Lower lobe of right lung (tissue), 2 donors: ENCODE measurements at regions not wholly inside any gene's neighbourhood (a gene's known extent, or its start where the extent isn't known, plus 50 kb on each side); places are given as distances from the start of the nearest gene placed in this dataset.

ENCODE experiments used
- ATAC-seq, 2 donors: fragments of 200-7000 bp; cut with Tn5 transposase; one replicate each; pipeline ENCODE4 v1.9.1; 2020 to 2022; ENCODE audit warnings: mild to moderate bottlenecking in 2 of 2, moderate library complexity in 2 of 2
- DNase-seq: peaks from one replicate; pipeline ENCODE4 v3.0.0-alpha.2; 2020
- H3K27ac ChIP-seq: fragments of 200-600 bp; one replicate; pipeline ENCODE4 v1.8.0; 2022
- H3K27me3 ChIP-seq: fragments of 200-600 bp; one replicate; pipeline ENCODE4 v1.8.0; 2022; ENCODE audit warnings: low read depth
- H3K36me3 ChIP-seq: fragments of 200-600 bp; one replicate; pipeline ENCODE4 v1.8.0; 2022; ENCODE audit warnings: mild to moderate bottlenecking
- H3K4me1 ChIP-seq: fragments of 200-600 bp; one replicate; pipeline ENCODE4 v1.8.0; 2022
- H3K4me3 ChIP-seq: fragments of 200-600 bp; one replicate; pipeline ENCODE4 v1.8.0; 2022; ENCODE audit warnings: mild to moderate bottlenecking
- H3K9me3 ChIP-seq: fragments of 200-600 bp; one replicate; pipeline ENCODE4 v1.8.0; 2022
- intact Hi-C: fragments of 100-400 bp; cut with DNase I; formaldehyde crosslinking; loops from one replicate; pipeline ENCODE4 v1.11.0; 2022
- TF ChIP-seq, protein P1 (sequence below): fragments of 200-600 bp; IDR thresholded peaks from one replicate; pipeline ENCODE4 v1.8.0; 2022; ENCODE audit warnings: antibody characterized with exemption, mild to moderate bottlenecking
- donor health status: DM: no; HTN: yes; CAD: no; lungs with severe emphysema.

GRCh38 chr16:11428623-11428953 lies 83.3 kb downstream of the RMI2 start:
- intact Hi-C loops: no loop called here
- H3K4me3 ChIP-seq: no peak overlapping the region
- no peaks in the 10 kb centered on the region for H3K4me1 ChIP-seq
- ATAC-seq: no peak
- H3K27ac ChIP-seq: no peak overlapping the region
- no peak for DNase-seq
- H3K36me3 ChIP-seq: no peaks in the 10 kb centered on the region
- H3K9me3 ChIP-seq: no peaks in the 10 kb centered on the region
- TF ChIP-seq, protein P1, sequence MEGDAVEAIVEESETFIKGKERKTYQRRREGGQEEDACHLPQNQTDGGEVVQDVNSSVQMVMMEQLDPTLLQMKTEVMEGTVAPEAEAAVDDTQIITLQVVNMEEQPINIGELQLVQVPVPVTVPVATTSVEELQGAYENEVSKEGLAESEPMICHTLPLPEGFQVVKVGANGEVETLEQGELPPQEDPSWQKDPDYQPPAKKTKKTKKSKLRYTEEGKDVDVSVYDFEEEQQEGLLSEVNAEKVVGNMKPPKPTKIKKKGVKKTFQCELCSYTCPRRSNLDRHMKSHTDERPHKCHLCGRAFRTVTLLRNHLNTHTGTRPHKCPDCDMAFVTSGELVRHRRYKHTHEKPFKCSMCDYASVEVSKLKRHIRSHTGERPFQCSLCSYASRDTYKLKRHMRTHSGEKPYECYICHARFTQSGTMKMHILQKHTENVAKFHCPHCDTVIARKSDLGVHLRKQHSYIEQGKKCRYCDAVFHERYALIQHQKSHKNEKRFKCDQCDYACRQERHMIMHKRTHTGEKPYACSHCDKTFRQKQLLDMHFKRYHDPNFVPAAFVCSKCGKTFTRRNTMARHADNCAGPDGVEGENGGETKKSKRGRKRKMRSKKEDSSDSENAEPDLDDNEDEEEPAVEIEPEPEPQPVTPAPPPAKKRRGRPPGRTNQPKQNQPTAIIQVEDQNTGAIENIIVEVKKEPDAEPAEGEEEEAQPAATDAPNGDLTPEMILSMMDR: no peak
- no peaks in the 10 kb centered on the region for H3K27me3 ChIP-seq

DNA sequence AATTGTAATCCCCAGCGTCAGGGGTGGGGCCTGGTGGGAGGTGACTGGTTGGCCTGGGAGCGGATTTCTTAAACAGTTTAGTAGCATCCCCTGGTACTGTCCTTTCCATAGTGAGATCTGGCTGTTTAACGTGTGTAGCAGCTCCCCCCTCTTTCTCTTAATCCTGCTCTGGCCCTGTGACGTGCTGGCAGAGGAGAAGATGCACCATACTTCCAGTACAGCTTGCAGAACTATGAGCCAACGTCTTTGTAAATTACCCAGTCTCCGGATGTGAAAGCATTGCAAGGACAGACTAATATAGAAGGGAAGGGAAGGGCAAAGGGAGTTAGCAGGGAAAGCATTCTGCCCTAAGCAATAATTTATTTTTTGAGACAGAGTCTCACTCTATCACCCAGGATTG lies 83.9 kb downstream of the RMI2 start:
- intact Hi-C loops: no loop called here
- TF ChIP-seq, protein P1: no peak
- DNase-seq: no peak
- Histone ChIP-seq H3K27ac (no peak overlapping the region), H3K9me3 (no peaks in the 10 kb centered on the region), H3K4me3 (no peak overlapping the region), H3K36me3 (no peaks in the 10 kb centered on the region), H3K27me3 (no peaks in the 10 kb centered on the region), H3K4me1 (no peaks in the 10 kb centered on the region)
- no peak for ATAC-seq

DNA sequence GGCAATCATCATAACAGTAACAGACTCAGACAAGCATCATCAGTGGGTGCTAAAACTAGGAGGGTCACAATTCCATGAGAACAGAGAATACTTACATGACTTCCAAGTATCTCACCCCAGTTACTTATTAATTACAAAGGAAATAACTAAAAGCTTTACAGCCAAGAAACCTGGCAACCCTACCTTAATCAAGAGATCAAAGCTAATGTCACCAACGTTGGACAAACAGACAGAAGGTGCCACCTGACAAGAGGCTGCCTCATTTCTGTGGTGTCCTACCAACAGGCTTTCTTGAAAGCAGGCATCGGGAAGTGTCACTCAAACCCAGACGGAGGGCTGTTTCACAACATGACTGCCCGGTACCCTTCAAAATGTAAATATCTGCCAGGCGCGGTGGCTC lies 84.6 kb downstream of the RMI2 start:
- Histone ChIP-seq H3K9me3 (no peaks in the 10 kb centered on the region), H3K27me3 (no peaks in the 10 kb centered on the region), H3K36me3 (no peaks in the 10 kb centered on the region), H3K27ac (no peak overlapping the region), H3K4me3 (no peak overlapping the region), H3K4me1 (no peaks in the 10 kb centered on the region)
- DNase-seq (no peak), ATAC-seq (peak; percentile 82 to 83)
- intact Hi-C loops: no loop called here
- TF ChIP-seq, protein P1: no peak

GRCh38 chr16:11430601-11431317 lies 85.5 kb downstream of the RMI2 start:
- Histone ChIP-seq H3K27me3 (no peaks in the 10 kb centered on the region), H3K4me1 (no peaks in the 10 kb centered on the region), H3K27ac (no peak overlapping the region), H3K4me3 (no peak overlapping the region), H3K36me3 (no peaks in the 10 kb centered on the region), H3K9me3 (no peaks in the 10 kb centered on the region)
- ATAC-seq: no peak
- intact Hi-C loops: no loop called here
- TF ChIP-seq, protein P1: no peak
- no peak for DNase-seq

DNA sequence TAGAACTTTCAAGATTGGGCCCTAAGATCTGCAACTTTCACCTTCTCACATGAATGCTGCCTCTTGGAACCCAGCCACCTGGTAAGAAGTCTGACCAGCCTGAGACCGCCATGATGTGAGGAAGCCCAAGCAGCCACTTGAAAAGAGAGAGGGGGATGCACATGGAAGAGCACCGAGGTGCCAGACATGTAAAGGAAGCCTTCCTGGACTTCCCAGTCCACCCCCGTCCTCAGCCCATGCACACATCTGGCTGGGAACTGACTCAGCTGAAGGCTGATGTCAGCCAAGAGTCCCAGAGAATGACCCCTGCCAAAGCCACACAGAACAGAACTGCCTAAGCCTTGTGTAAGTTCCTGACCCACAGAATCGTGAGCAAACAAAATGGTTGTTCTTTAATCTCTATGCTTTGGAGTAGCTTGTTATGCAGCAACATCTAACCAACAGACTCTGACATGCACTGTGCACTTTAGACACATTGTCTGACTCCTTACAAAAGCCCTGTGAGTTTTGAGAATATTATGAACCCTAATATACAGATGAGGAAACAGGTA lies 86.7 kb downstream of the RMI2 start:
- H3K4me3 ChIP-seq: no peak overlapping the region
- H3K9me3 ChIP-seq: no peaks in the 10 kb centered on the region
- H3K4me1 ChIP-seq: no peaks in the 10 kb centered on the region
- H3K27me3 ChIP-seq: no peaks in the 10 kb centered on the region
- ATAC-seq (no peak), DNase-seq (no peak)
- intact Hi-C loops: no loop called here
- H3K27ac ChIP-seq: no peak overlapping the region
- TF ChIP-seq, protein P1: no peak
- H3K36me3 ChIP-seq: no peaks in the 10 kb centered on the region
